Transverse colon (tissue), 3 donors: ENCODE measurements at regions not wholly inside any gene's neighbourhood (a gene's known extent, or its start where the extent isn't known, plus 50 kb on each side); places are given as distances from the start of the nearest gene placed in this dataset.

Experiments
- POLR2A ChIP-seq: fragments of 450-650 bp; IDR thresholded peaks from one replicate; pipeline ENCODE4 v1.6.1; 2016; ENCODE audit warnings: antibody characterized with exemption, mild to moderate bottlenecking, moderate library complexity
- TF ChIP-seq, protein P1 (sequence below), 5 experiments: fragments of 200-600 bp in 3 of 5; fragments of 450-650 bp in 2 of 5; sonication (generic) in 3 of 5; IDR thresholded peaks; 1 replicate in 2 of 5; 2 replicates in 3 of 5; pipeline ENCODE4 v1.5.1; 2016 to 2017; ENCODE audit warnings: antibody characterized with exemption in 5 of 5, inconsistent platforms in 3 of 5, mild to moderate bottlenecking in 2 of 5, moderate library complexity in 1 of 5

DNA sequence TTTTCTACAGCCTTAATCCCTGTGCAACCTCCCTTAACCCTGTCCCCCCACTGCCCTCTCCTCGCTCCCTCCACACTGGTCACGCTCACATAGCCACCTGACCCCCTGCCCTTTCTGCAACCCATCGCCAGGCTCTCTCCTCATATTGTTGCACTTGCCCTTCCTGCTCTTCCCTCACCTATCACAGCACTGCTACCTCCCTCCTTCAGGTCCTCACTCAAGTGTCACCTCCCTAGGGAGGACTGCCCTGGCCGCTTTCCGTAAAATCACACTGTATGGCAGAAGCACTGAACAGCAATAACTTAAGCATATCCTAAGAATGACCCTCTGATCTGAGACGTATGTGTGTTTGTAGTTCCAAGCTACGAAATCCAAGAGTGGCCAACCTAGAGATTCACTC is 406.0 kb downstream of the SIPA1L2 start:
- TF ChIP-seq POLR2A = no peak
- TF ChIP-seq, protein P1, sequence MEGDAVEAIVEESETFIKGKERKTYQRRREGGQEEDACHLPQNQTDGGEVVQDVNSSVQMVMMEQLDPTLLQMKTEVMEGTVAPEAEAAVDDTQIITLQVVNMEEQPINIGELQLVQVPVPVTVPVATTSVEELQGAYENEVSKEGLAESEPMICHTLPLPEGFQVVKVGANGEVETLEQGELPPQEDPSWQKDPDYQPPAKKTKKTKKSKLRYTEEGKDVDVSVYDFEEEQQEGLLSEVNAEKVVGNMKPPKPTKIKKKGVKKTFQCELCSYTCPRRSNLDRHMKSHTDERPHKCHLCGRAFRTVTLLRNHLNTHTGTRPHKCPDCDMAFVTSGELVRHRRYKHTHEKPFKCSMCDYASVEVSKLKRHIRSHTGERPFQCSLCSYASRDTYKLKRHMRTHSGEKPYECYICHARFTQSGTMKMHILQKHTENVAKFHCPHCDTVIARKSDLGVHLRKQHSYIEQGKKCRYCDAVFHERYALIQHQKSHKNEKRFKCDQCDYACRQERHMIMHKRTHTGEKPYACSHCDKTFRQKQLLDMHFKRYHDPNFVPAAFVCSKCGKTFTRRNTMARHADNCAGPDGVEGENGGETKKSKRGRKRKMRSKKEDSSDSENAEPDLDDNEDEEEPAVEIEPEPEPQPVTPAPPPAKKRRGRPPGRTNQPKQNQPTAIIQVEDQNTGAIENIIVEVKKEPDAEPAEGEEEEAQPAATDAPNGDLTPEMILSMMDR (IDR thresholded peaks at IDR 0.05) = no peak
